Activated CD4-positive, alpha-beta T cell treated with anti-CD3 and anti-CD28 coated beads, Interleukin-2, amount 10 ng/mL, durations not matched to agents 24 days and 14 days (primary cell): ENCODE measurements at regions not wholly inside any gene's neighbourhood (a gene's known extent, or its start where the extent isn't known, plus 50 kb on each side); places are given as distances from the start of the nearest gene placed in this dataset.
"Not testable (repeated sequence)": the region's sequence is repeated elsewhere in the genome, so short reads cannot be mapped to it uniquely, and the experiment has no call there.

Source experiments
- DNase-seq: peaks from one replicate; pipeline ENCODE4 v3.0.0; 2022
- H3K27ac Mint-ChIP-seq: one replicate; pipeline ENCODE4 v1.8.0; 2022; ENCODE audit warnings: mild to moderate bottlenecking, mixed read lengths
- H3K27me3 Mint-ChIP-seq: one replicate; pipeline ENCODE4 v1.8.0; 2022; ENCODE audit warnings: mixed read lengths
- H3K36me3 Mint-ChIP-seq: one replicate; pipeline ENCODE4 v1.8.0; 2022; ENCODE audit warnings: low read depth, mild to moderate bottlenecking, mixed read lengths
- H3K4me1 Mint-ChIP-seq: one replicate; pipeline ENCODE4 v1.8.0; 2021; ENCODE audit warnings: mixed read lengths
- H3K4me3 Mint-ChIP-seq: one replicate; pipeline ENCODE4 v1.8.0; 2022; ENCODE audit warnings: mild to moderate bottlenecking, moderate library complexity, mixed read lengths
- H3K9me3 Mint-ChIP-seq: one replicate; pipeline ENCODE4 v1.8.0; 2021; ENCODE audit warnings: mixed read lengths
- intact Hi-C: fragments of 100-400 bp; cut with micrococcal nuclease; formaldehyde crosslinking; loops from one replicate; pipeline ENCODE4 v1.15.1; 2023

GRCh38 chrX:148282504-148282903 is 217.9 kb upstream of the AFF2 start:
- H3K9me3 Mint-ChIP-seq = peaks cover 9% of the 10 kb centered on the region
- peaks cover 2% of the 10 kb centered on the region for H3K36me3 Mint-ChIP-seq
- DNase-seq = no peak
- peaks cover 18% of the 10 kb centered on the region for H3K4me1 Mint-ChIP-seq
- peak overlapping the region; percentile 60 for H3K27ac Mint-ChIP-seq
- peak overlapping the region; percentile 34 for H3K4me3 Mint-ChIP-seq
- no peaks in the 10 kb centered on the region for H3K27me3 Mint-ChIP-seq
- intact Hi-C loops = loop anchor here (1.0 to 5.0 kb wide), 5 partner anchors 12 to 330 kb away; no protein-coding TSS in a partner anchor

- Mint-ChIP-seq H3K27me3 (no peaks in the 10 kb centered on the region), H3K4me1 (peaks cover 18% of the 10 kb centered on the region), H3K4me3 (no peak overlapping the region), H3K9me3 (peaks cover 4% of the 10 kb centered on the region), H3K36me3 (peaks cover 2% of the 10 kb centered on the region), H3K27ac (no peak overlapping the region)
- DNase-seq = no peak
- intact Hi-C loops = loop anchor here (5.0 kb wide), 1 partner anchor 328 kb away; no protein-coding TSS in a partner anchor
Observed at GRCh38 chrX:148284056-148284455, 216.4 kb upstream of the AFF2 start.

- H3K36me3 Mint-ChIP-seq = peaks cover 2% of the 10 kb centered on the region
- H3K27ac Mint-ChIP-seq = no peak overlapping the region
- H3K27me3 Mint-ChIP-seq = no peaks in the 10 kb centered on the region
- no peak for DNase-seq
- H3K4me3 Mint-ChIP-seq = no peak overlapping the region
- peaks cover 18% of the 10 kb centered on the region for H3K4me1 Mint-ChIP-seq
- intact Hi-C loops = loop anchor here (5.0 kb wide), 1 partner anchor 327 kb away; no protein-coding TSS in a partner anchor
- H3K9me3 Mint-ChIP-seq = peaks cover 4% of the 10 kb centered on the region
Observed at GRCh38 chrX:148284821-148285220, 215.6 kb upstream of the AFF2 start.

- peaks cover 6% of the 10 kb centered on the region for H3K4me1 Mint-ChIP-seq
Observed at GRCh38 chrX:148288451-148288850, 212.0 kb upstream of the AFF2 start.

GRCh38 chrX:148290041-148290440 is 210.4 kb upstream of the AFF2 start:
- Mint-ChIP-seq H3K4me1 (peaks cover 6% of the 10 kb centered on the region), H3K36me3 (no peaks in the 10 kb centered on the region), H3K4me3 (no peak overlapping the region), H3K9me3 (peaks cover under 1% of the 10 kb centered on the region), H3K27ac (no peak overlapping the region), H3K27me3 (no peaks in the 10 kb centered on the region)
- no peak for DNase-seq
- intact Hi-C loops = no loop called here

More at GRCh38 chrX:148288451-148288850, 212.0 kb upstream of the AFF2 start:
- Mint-ChIP-seq H3K9me3 (peaks cover 4% of the 10 kb centered on the region), H3K27me3 (no peaks in the 10 kb centered on the region), H3K36me3 (no peaks in the 10 kb centered on the region), H3K4me3 (no peak overlapping the region), H3K27ac (no peak overlapping the region)
- no peak for DNase-seq
- intact Hi-C loops = no loop called here

- Mint-ChIP-seq H3K4me1 (peaks cover 7% of the 10 kb centered on the region), H3K9me3 (peaks cover 6% of the 10 kb centered on the region), H3K4me3 (no peak overlapping the region), H3K27me3 (no peaks in the 10 kb centered on the region), H3K27ac (no peak overlapping the region), H3K36me3 (peaks cover 3% of the 10 kb centered on the region)
- DNase-seq = no peak
- intact Hi-C loops = no loop called here
Observed at GRCh38 chrX:148290931-148291330, 209.5 kb upstream of the AFF2 start.

GRCh38 chrX:148298737-148299136 is 201.7 kb upstream of the AFF2 start:
- Mint-ChIP-seq H3K27me3 (no peaks in the 10 kb centered on the region), H3K4me3 (no peak overlapping the region), H3K27ac (no peak overlapping the region), H3K9me3 (peaks cover 8% of the 10 kb centered on the region), H3K36me3 (peaks cover 3% of the 10 kb centered on the region), H3K4me1 (peaks cover 2% of the 10 kb centered on the region)
- intact Hi-C loops = no loop called here
- no peak for DNase-seq

- H3K27ac Mint-ChIP-seq, DNase-seq, intact Hi-C loops, H3K4me3 Mint-ChIP-seq, H3K27me3 Mint-ChIP-seq, H3K36me3 Mint-ChIP-seq: not testable (repeated sequence)
- peaks cover 12% of the 10 kb centered on the region for H3K4me1 Mint-ChIP-seq
- peaks cover 12% of the 10 kb centered on the region for H3K9me3 Mint-ChIP-seq
Observed at GRCh38 chrX:148305214-148305613, 195.2 kb upstream of the AFF2 start.

- Mint-ChIP-seq H3K4me3 (no peak overlapping the region), H3K27me3 (no peaks in the 10 kb centered on the region), H3K36me3 (peaks cover 6% of the 10 kb centered on the region), H3K9me3 (peaks cover 12% of the 10 kb centered on the region), H3K4me1 (peaks cover 25% of the 10 kb centered on the region), H3K27ac (peak overlapping the region; percentile 51)
- no peak for DNase-seq
- intact Hi-C loops = no loop called here
Observed at GRCh38 chrX:148309413-148309812, 191.0 kb upstream of the AFF2 start.

- Mint-ChIP-seq H3K27ac (peak overlapping the region; percentile 82), H3K4me3 (peak overlapping the region; percentile 66), H3K9me3 (peaks cover 12% of the 10 kb centered on the region), H3K27me3 (no peaks in the 10 kb centered on the region), H3K4me1 (peaks cover 25% of the 10 kb centered on the region), H3K36me3 (peaks cover 6% of the 10 kb centered on the region)
- DNase-seq = peak; percentile 86
- intact Hi-C loops = loop anchor here (2.0 kb wide), 1 partner anchor 70 kb away; no protein-coding TSS in a partner anchor
Observed at GRCh38 chrX:148310426-148311165, 189.8 kb upstream of the AFF2 start.

GRCh38 chrX:148311544-148311943 is 188.9 kb upstream of the AFF2 start:
- Mint-ChIP-seq H3K4me3 (no peak overlapping the region), H3K27me3 (no peaks in the 10 kb centered on the region), H3K9me3 (peaks cover 12% of the 10 kb centered on the region), H3K36me3 (peaks cover 6% of the 10 kb centered on the region), H3K27ac (peak overlapping the region; percentile 52), H3K4me1 (peaks cover 25% of the 10 kb centered on the region)
- DNase-seq = no peak
- intact Hi-C loops = loop anchor here (2.0 kb wide), 1 partner anchor 69 kb away; no protein-coding TSS in a partner anchor

GRCh38 chrX:148314876-148315275 is 185.5 kb upstream of the AFF2 start:
- no peaks in the 10 kb centered on the region for H3K27me3 Mint-ChIP-seq
- no peak overlapping the region for H3K4me3 Mint-ChIP-seq
- no peaks in the 10 kb centered on the region for H3K9me3 Mint-ChIP-seq
- H3K27ac Mint-ChIP-seq = no peak overlapping the region
- intact Hi-C loops = no loop called here
- DNase-seq = no peak
- H3K4me1 Mint-ChIP-seq = peaks cover 15% of the 10 kb centered on the region
- H3K36me3 Mint-ChIP-seq = no peaks in the 10 kb centered on the region

GRCh38 chrX:148316446-148316845 is 184.0 kb upstream of the AFF2 start:
- peaks cover 6% of the 10 kb centered on the region for H3K9me3 Mint-ChIP-seq
- H3K4me3 Mint-ChIP-seq = no peak overlapping the region
- intact Hi-C loops = no loop called here
- no peaks in the 10 kb centered on the region for H3K27me3 Mint-ChIP-seq
- H3K36me3 Mint-ChIP-seq = no peaks in the 10 kb centered on the region
- no peak overlapping the region for H3K27ac Mint-ChIP-seq
- H3K4me1 Mint-ChIP-seq = peaks cover 6% of the 10 kb centered on the region
- no peak for DNase-seq

- no peaks in the 10 kb centered on the region for H3K27me3 Mint-ChIP-seq
- no peak for DNase-seq
- intact Hi-C loops = no loop called here
- no peaks in the 10 kb centered on the region for H3K36me3 Mint-ChIP-seq
- peaks cover 7% of the 10 kb centered on the region for H3K9me3 Mint-ChIP-seq
- H3K4me1 Mint-ChIP-seq = no peaks in the 10 kb centered on the region
- no peak overlapping the region for H3K4me3 Mint-ChIP-seq
- H3K27ac Mint-ChIP-seq = no peak overlapping the region
Observed at GRCh38 chrX:148322906-148323305, 177.5 kb upstream of the AFF2 start.
